Umbilical cord (tissue), 1 donor: ENCODE measurements at regions not wholly inside any gene's neighbourhood (a gene's known extent, or its start where the extent isn't known, plus 50 kb on each side); places are given as distances from the start of the nearest gene placed in this dataset.

ENCODE experiments used
- DNase-seq: peaks from one replicate; pipeline ENCODE4 v3.0.0-alpha.2; 2015; ENCODE audit warnings: low spot score

DNA sequence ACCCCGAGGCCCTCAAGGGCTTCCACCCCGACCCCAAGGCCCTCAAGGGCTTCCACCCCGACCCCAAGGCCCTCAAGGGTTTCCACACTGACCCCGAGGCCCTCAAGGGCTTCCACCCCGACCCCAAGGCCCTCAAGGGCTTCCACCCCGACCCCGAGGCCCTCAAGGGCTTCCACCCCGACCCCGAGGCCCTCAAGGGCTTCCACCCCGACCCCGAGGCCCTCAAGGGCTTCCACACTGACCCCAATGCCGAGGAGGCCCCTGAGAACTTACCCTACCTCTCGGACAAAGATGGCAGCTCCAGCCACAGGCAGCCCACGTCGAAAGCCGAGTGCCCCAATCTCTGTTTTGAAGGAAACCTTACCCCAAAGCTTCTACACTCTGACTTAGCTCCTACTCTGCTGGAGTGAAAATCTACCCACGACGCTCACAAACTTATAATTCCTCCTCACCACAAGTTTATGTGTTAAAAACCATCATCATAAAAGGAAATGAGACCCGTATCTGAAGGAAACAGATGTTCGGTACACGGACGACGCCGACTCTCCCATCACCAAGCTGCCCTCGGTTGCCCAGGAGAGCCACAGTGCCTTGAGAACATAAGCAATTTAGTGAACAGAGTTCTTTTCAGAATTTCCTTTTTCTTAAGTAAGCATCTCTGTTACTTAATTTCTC lies 61.2 kb upstream of the RPH3AL start:
- DNase-seq: no peak

DNA sequence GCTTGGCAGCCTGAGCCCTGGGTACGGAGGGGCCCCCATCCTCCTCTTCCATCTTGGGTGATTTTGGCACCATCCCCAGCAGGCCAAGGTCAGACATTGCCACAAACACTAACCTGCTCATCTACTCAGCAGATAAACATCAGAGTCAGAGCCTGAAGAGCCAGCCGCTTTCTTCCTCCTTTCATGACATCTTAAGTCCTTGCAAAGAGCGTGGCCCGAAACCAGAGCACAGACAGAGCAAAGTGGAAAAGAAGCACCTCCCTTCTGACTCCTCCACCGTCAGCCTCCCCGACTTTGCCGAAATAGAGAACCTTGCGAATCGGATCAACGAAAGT lies 60.4 kb upstream of the RPH3AL start:
- DNase-seq: no peak

DNA sequence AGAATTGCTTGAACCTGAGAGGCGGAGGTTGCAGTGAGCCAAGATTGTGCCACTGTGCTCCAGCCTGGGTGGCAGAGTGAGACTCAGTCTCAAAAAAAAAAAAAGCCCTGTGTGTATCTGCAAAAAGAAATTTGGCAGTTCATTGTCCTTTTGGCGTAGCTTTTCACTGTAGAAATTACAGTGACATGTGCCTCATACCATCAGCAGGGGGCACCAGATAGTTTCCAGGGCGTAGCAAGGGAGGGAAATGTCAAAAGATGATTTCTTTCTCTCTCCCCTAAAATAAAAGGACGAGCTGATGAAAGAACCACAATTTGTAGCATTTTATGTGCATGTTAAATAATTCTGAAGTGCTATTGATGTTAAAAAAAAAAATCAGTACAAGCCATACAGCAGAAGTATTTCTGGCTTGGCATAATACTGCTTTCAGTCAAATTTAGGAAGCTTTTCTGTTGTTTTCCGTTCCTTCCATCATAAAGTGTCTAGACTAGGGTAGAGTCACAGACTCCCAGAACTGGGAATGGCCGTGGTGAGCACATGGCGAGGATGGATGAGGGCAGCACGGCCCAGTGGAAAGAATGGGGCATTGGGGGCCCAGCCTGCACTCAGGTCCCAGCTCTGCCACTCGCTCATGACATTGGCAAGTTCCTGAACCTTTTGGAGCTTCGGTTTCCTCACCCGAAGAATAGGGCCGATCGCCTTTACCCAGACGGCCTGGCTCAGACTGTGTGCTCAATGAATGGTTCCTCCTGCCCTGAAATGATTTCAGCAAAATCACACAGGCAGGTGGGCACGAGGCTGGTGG lies 59.8 kb upstream of the RPH3AL start:
- DNase-seq: peak; percentile 82

DNA sequence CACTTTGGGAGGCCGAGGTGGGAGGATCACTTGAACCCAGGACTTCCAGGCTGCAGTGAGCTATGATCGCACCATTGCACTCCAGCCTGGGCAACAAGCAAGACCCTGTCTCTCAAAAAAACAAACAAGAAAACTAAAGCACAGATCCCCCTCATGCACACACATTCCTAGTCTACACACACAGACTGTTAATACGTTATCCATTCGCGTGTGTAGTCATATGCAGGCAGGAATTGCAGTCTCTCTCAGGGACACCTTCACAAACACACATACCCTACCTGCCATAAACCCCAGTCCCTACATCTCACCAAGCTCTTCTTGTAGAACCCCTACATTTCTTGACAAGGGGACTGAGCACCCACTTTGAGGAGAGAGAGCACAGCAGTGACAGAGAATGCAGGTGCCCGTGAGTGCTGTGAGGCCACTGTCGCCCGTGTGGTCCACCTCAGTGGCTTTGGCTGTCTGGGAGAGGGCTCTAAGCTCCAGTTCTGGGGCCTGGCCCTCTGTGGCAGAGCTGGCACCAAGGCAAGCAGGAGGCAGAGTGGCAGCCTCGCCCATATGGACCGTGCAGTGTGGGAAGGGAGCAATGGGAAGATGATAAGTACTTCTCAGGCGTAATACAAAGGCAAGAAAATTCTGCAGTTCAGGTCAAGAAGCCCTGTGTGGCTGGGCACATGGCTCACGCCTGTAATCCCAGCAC lies 59.0 kb upstream of the RPH3AL start:
- no peak for DNase-seq

DNA sequence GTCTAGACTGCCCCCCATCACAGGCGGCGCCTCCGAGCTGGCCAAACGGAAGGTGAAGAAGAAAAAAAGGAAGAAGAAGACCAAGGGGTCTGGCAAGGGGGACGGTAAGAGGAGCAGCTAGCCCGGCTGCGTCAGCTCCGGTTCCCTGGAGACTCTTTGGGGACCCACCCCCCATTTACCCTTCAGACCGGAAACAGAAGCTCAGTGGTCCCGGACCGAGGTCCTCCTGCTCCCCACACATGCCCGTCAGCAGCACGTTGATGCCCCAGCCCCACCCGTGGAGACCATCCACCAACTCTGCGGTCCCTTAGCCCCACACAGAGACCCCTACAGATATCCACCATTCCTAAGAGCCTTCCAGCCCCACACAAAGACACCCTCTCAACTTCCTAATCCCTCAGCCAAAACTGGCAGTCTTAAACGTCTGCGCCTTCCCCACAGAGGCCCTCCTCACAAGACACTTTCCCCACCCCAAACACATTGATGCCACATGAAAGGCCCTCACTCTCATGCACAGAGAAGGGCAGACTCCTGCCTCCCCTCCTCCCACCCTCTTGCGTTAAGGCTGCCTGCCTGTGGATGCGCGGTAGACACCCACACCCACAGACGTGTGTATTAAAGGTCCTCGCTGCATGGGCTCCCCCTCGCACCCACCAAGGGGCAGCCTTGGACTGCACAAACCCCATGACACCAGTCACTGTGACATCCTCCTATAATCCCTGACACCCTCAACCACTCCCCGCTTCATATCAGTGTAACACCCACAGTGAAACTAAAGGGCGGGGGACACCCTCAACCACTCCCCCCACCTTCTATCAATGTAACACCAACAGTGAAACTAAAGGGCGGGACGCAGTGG lies 58.2 kb upstream of the RPH3AL start:
- peak; percentile 35 for DNase-seq

DNA sequence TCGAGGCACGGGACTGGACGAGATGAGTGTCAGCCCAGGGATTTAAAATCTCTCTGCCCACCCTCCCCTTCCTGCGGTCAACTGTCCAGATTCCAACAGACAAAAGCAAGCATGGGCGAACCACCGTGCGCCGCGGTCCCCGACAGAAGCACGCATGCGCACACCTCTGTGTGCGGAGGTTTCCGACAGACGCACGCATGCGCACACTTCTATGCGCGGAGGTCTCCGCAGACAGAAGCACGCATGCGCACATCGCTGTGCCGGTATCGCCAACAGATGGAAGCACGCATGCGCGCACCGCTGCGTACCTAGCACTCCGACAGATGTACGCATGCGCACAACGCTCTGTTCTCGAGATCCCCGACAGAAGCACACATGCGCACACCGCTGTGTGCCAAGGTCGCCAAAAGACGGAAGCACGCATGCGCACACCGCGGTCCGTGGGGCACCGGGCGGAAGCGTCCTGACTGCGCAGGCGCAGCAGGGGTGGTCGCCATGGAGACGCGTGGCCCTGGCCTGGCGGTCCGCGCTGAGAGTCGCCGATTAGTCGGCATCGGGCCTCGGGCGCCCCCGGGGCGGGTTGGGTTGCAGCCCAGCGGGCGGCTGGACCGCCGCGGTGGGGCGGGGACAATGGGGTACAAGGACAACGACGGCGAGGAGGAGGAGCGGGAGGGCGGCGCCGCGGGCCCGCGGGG lies 57.4 kb upstream of the RPH3AL start:
- peak; percentile 100 for DNase-seq

DNA sequence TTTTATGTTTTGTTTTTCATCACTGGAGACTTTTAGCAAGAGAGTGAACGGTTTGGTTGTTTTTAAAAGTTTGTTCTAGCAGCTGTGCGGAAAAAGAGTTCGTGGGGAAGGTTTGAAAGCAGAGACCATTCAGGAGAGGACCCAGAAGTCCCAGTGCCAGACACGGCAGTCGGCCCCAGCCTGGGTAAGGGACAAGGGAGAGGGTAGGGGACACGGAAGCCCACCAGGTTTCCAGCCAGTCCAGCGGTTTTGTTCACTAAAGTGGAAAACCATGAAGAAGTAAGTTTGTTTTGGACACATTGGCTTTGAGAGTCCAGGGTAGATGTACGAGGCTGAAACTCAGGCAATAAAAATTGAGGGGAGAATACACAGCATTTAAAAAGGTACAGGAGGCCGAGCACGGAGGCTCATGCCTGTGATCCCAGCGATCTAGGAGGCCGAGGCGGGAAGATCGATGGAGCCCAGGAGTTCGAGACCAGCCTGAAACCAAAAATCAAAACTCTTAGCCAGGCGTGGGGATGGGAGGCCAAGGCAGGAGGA lies 56.8 kb upstream of the RPH3AL start:
- no peak for DNase-seq

DNA sequence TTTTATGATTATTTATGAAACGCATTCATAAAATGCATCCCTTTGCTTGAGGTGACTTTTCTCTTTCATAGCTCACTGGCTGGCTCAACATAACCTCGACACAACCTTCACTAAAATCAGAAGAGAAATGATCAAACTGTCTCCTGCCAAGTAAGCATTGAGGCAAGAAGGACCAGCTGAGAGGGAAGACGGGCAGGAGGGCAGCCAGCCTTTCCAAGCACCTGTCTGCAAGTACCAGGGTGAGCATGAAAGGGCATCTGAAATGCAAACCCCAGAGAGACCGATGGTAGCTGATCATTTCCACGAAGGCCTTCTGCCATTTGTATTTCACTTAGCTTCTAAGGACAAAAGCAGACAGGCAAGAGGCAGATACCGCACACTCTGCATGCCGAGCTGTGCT lies 52.1 kb upstream of the RPH3AL start:
- no peak for DNase-seq
